Right kidney (tissue), 1 donor: ENCODE measurements at regions not wholly inside any gene's neighbourhood (a gene's known extent, or its start where the extent isn't known, plus 50 kb on each side); places are given as distances from the start of the nearest gene placed in this dataset.

Source experiments
- DNase-seq: peaks from one replicate; pipeline ENCODE4 v3.0.0-alpha.2; 2016

GRCh38 chrX:91206785-91207184, 227.9 kb upstream of the PABPC5 start:
- peak; percentile 1 for DNase-seq
